ENCODE measurements at regions not wholly inside any gene's neighbourhood (a gene's known extent, or its start where the extent isn't known, plus 50 kb on each side); places are given as distances from the start of the nearest gene placed in this dataset.
"Not testable (repeated sequence)": the region's sequence is repeated elsewhere in the genome, so short reads cannot be mapped to it uniquely, and the experiment has no call there.

GRCh38 chr12:95380997-95381786 lies 92.8 kb upstream of the METAP2 start:
- DNase-seq (ENCODE audit: low spot score): no peak
- H3K27me3 ChIP-seq (replicated peaks; ENCODE audit: insufficient read depth): no peaks in the 10 kb centered on the region
- H3K36me3 ChIP-seq: no peaks in the 10 kb centered on the region
- no peaks in the 10 kb centered on the region for H3K4me1 ChIP-seq (replicated peaks)
- no peak overlapping the region for H3K4me3 ChIP-seq
- no peak for TF ChIP-seq CTCF (IDR thresholded peaks at IDR 0.05)
- no peak for TF ChIP-seq POLR2A (IDR thresholded peaks at IDR 0.05)
- TF ChIP-seq POLR2AphosphoS5 (IDR thresholded peaks at IDR 0.05): no peak
- no peak overlapping the region for H3K27ac ChIP-seq
- no peaks in the 10 kb centered on the region for H3K9me3 ChIP-seq
- 71% methylated on average over 5 of the region's 5 CpGs for WGBS
- intact Hi-C loops (cut with DNase I): loop anchor here (5.0 kb wide), 3 partner anchors 44 to 164 kb away; partner anchors contain the start of genes FGD6, METAP2 and VEZT

DNA sequence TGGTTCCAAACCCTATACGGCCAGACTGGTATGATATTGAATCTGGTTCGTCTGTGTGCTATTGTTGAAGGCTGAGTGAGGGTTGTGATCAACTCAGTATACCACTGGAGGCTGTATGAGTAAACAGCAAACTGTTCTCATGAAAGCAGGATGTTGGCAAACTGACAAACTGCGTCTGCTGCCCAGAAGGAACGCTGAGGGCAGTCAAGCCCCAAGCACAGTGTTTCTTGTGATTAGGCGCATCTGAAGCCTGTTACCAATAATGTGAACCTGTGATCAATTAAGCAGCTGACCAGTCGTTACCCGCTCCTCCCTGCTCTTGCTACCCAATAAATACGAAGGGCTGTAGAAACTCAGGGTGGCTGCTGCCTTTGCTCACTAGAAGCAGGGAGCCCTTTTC lies 90.0 kb upstream of the METAP2 start:
- peak; percentile 40 for DNase-seq (ENCODE audit: low spot score)
- not testable (repeated sequence) for H3K4me3 ChIP-seq; H3K9me3 ChIP-seq; H3K4me1 ChIP-seq (replicated peaks); H3K36me3 ChIP-seq; H3K27me3 ChIP-seq (replicated peaks; ENCODE audit: insufficient read depth)
- 36% methylated on average over 8 of the region's 8 CpGs for WGBS
- TF ChIP-seq POLR2AphosphoS5 (IDR thresholded peaks at IDR 0.05): peak; percentile 19
- intact Hi-C loops (cut with DNase I): loop anchor here (5.0 kb wide), 3 partner anchors 47 to 167 kb away; partner anchors contain the start of genes FGD6, METAP2 and VEZT
- peak overlapping the region in 1 of 2 donors; percentile 43 for H3K27ac ChIP-seq

- H3K36me3 ChIP-seq: no peaks in the 10 kb centered on the region
- H3K27me3 ChIP-seq (replicated peaks; ENCODE audit: insufficient read depth): no peaks in the 10 kb centered on the region
- DNase-seq (ENCODE audit: low spot score): no peak
- no peak overlapping the region for H3K4me3 ChIP-seq
- TF ChIP-seq POLR2A (IDR thresholded peaks at IDR 0.05): no peak
- no peak for TF ChIP-seq POLR2AphosphoS5 (IDR thresholded peaks at IDR 0.05)
- TF ChIP-seq CTCF (IDR thresholded peaks at IDR 0.05): no peak
- WGBS: 70% methylated on average over 5 of the region's 5 CpGs
- intact Hi-C loops (cut with DNase I): loop anchor here (5.0 kb wide), 3 partner anchors 47 to 167 kb away; partner anchors contain the start of genes FGD6, METAP2 and VEZT
- no peaks in the 10 kb centered on the region for H3K4me1 ChIP-seq (replicated peaks)
- H3K9me3 ChIP-seq: no peaks in the 10 kb centered on the region
- H3K27ac ChIP-seq: peak overlapping the region; percentile 71 to 72
Observed at GRCh38 chr12:95384785-95385184, 89.2 kb upstream of the METAP2 start.

DNA sequence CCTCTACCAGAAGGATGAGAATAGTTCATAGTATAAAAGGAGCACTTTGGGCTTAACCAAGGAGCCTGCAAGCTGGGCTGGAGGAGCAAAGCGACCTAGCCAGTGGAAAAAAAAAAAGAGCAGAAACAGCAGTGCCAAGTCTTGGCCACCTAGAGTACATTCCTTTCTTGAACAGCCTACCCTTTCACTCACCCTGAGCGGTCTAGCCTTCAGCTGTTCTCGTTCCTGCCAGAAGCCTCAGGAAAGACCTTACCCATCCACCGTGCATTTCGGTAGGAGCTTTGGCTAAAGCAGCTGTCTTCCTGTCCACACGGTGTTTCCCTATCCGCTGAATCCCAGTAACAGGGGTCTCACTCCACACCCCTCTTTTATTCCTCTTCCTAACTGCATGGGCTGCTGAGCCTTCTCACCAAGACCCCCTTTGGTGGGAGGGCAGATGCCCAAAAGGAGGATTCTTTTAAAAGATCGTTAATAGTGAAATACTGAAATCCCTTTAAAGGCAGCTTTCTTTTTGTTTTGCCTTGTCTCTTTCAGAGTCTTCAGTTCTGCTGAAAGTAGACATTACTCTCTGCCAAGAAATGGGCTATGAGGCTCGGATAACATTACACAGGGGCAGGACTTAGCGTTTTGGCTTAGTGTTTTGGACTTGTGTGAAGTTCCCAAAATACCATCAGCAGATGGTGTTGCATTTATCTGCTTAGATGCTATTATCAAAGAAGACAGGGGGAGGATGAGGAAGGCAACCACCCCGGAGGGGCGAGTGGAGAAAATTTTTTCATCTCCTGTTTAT lies 88.5 kb upstream of the METAP2 start:
- peak overlapping the region; percentile 21 to 22 for H3K4me3 ChIP-seq
- DNase-seq (ENCODE audit: low spot score): peak; percentile 51

GRCh38 chr12:95386051-95386450 lies 87.9 kb upstream of the METAP2 start:
- no peaks in the 10 kb centered on the region for H3K4me1 ChIP-seq (replicated peaks)

More for the DNA sequence above, 88.5 kb upstream of the METAP2 start:
- intact Hi-C loops (cut with DNase I): no loop called here
- TF ChIP-seq POLR2A (IDR thresholded peaks at IDR 0.05) (no peak), POLR2AphosphoS5 (IDR thresholded peaks at IDR 0.05) (peak; percentile 59)
- Histone ChIP-seq H3K4me1 (replicated peaks) (no peaks in the 10 kb centered on the region), H3K36me3 (no peaks in the 10 kb centered on the region), H3K27ac (peak overlapping the region; percentile 71 to 72), H3K27me3 (replicated peaks; ENCODE audit: insufficient read depth) (no peaks in the 10 kb centered on the region), H3K9me3 (no peaks in the 10 kb centered on the region)
- WGBS: 11% methylated on average over 12 of the region's 12 CpGs

DNA sequence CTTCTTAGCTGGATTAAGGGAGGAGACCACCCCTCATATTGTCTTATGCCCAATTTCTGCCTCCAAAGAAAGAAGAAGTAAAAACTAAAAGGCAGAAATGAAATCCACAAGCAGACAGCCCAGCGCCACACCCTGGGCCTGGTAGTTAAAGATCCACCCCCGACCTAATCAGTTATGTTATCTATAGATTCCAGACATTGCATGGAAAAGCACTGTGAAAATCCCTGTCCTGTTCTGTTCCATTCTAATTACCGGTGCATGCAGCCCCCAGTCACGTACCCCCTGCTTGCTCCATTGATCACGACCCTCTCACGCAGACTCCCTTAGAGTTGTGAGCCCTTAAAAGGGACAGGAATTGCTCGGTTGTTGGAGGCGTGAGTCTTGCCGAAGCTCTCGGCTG lies 85.7 kb upstream of the METAP2 start:
- H3K4me1 ChIP-seq (replicated peaks); H3K27ac ChIP-seq; H3K36me3 ChIP-seq; H3K9me3 ChIP-seq; DNase-seq (ENCODE audit: low spot score); H3K4me3 ChIP-seq; intact Hi-C loops (cut with DNase I); H3K27me3 ChIP-seq (replicated peaks; ENCODE audit: insufficient read depth): not testable (repeated sequence)
- WGBS: 93% methylated on average over 10 of the region's 10 CpGs

More at GRCh38 chr12:95386051-95386450, 87.9 kb upstream of the METAP2 start:
- H3K27me3 ChIP-seq (replicated peaks; ENCODE audit: insufficient read depth): no peaks in the 10 kb centered on the region
- WGBS: 43% methylated on average over 1 of the region's 1 CpG
- H3K36me3 ChIP-seq: no peaks in the 10 kb centered on the region
- peak overlapping the region in 1 of 2 donors; percentile 72 for H3K27ac ChIP-seq
- no peak overlapping the region for H3K4me3 ChIP-seq
- no peaks in the 10 kb centered on the region for H3K9me3 ChIP-seq
- no peak for DNase-seq (ENCODE audit: low spot score)
- intact Hi-C loops (cut with DNase I): no loop called here
- no peak for TF ChIP-seq POLR2AphosphoS5 (IDR thresholded peaks at IDR 0.05)
- no peak for TF ChIP-seq CTCF (IDR thresholded peaks at IDR 0.05)
- TF ChIP-seq POLR2A (IDR thresholded peaks at IDR 0.05): no peak
